NCI-H1092 (cell line): ENCODE measurements at regions not wholly inside any gene's neighbourhood (a gene's known extent, or its start where the extent isn't known, plus 50 kb on each side); places are given as distances from the start of the nearest gene placed in this dataset.
A peak's percentile ranks its signal among the peaks of the same experiment; 100 is the strongest.
"Not testable (repeated sequence)": the region's sequence is repeated elsewhere in the genome, so short reads cannot be mapped to it uniquely, and the experiment has no call there.

Experiments used
- DNase-seq: peaks from one replicate; lab custom pipeline; 2025; lab: John Stamatoyannopoulos, UW

GRCh38 chrX:555725-556666, 74.6 kb upstream of the SHOX start:
- DNase-seq: no peak

- DNase-seq: not testable (repeated sequence)
Measured at GRCh38 chrX:557601-558000, 73.0 kb upstream of the SHOX start.

GRCh38 chrX:559282-559681, 71.3 kb upstream of the SHOX start:
- not testable (repeated sequence) for DNase-seq

- DNase-seq: no peak
Measured at GRCh38 chrX:567891-568290, 62.7 kb upstream of the SHOX start.

GRCh38 chrX:568311-568710, 62.3 kb upstream of the SHOX start:
- no peak for DNase-seq

- DNase-seq: peak; percentile 41
Measured at GRCh38 chrX:572538-573124, 58.0 kb upstream of the SHOX start.

- no peak for DNase-seq
Measured at GRCh38 chrX:574251-574650, 56.3 kb upstream of the SHOX start.

- no peak for DNase-seq
Measured at GRCh38 chrX:574830-575229, 55.8 kb upstream of the SHOX start.

DNA sequence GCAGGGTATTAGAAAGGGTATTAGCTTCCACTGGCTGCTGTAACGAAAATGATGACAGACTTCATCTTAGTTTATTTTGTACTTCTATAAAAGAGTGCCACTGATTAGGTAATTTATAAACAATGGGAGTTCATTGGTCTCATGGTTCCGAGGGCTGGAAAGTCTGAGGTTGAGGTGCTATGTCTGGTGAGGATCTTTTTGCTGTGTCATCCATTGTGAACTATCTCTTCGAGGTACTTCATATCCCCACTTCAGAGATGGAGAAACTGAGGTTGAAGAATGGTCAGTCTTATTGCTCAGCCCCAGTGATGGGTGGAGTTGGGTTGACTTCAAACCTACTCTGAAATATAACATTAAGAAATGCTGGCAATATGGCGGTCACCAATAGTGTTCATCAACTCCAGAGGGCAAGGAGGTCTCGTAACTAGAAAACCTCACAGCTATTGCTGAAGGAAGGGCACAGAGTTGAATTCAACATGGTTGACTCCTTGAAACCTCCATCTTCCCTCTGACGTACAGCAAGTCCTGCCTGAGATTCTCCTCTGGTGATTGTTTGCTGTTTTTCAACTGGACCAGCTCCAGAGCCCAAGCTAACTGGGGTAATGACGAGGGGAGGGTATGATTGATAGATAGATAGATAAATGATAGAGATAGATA, 53.6 kb upstream of the SHOX start:
- no peak for DNase-seq

GRCh38 chrX:578531-578930, 52.1 kb upstream of the SHOX start:
- DNase-seq: no peak

- DNase-seq: no peak
Measured at GRCh38 chrX:580030-580429, 50.6 kb upstream of the SHOX start.
